Activated naive CD8-positive, alpha-beta T cell treated with anti-CD3 and anti-CD28 coated beads for 36 hours (primary cell): ENCODE measurements at regions not wholly inside any gene's neighbourhood (a gene's known extent, or its start where the extent isn't known, plus 50 kb on each side); places are given as distances from the start of the nearest gene placed in this dataset.
"Not testable (repeated sequence)": the region's sequence is repeated elsewhere in the genome, so short reads cannot be mapped to it uniquely, and the experiment has no call there.

Source experiments
- DNase-seq: peaks from one replicate; pipeline ENCODE4 v3.0.0; 2021
- H3K27ac Mint-ChIP-seq: one replicate; pipeline ENCODE4 v1.8.0; 2022; ENCODE audit warnings: mild to moderate bottlenecking, moderate library complexity, mixed read lengths
- H3K27me3 Mint-ChIP-seq: one replicate; pipeline ENCODE4 v1.8.0; 2022; ENCODE audit warnings: mild to moderate bottlenecking, mixed read lengths
- H3K36me3 Mint-ChIP-seq: one replicate; pipeline ENCODE4 v1.8.0; 2021; ENCODE audit warnings: mild to moderate bottlenecking, mixed read lengths
- H3K4me1 Mint-ChIP-seq: one replicate; pipeline ENCODE4 v1.8.0; 2021; ENCODE audit warnings: mixed read lengths
- H3K4me3 Mint-ChIP-seq: one replicate; pipeline ENCODE4 v1.8.0; 2022; ENCODE audit warnings: mild to moderate bottlenecking, moderate library complexity, mixed read lengths
- H3K9me3 Mint-ChIP-seq: one replicate; pipeline ENCODE4 v1.8.0; 2022; ENCODE audit warnings: mixed read lengths

DNA sequence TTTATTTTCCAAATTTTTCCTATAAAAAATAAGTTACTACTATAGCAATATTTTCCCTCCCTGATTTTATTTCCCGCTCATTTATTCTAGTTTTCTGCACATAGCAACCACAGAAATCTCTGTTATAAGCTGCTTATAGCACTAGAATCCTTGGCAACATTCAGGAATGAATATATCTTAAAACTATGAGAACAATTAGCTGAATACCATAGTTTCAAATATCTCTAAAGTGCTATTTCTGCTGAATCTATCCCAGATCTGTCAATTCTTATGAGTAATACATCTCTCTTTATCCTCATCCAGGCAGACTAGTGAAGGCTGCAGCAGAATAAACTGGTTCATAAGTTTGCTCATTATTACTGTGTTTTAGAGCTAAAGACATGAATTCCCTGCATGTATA lies 622.9 kb upstream of the DIPK2B start:
- H3K27ac Mint-ChIP-seq = no peak overlapping the region
- H3K4me1 Mint-ChIP-seq = peaks cover 13% of the 10 kb centered on the region
- H3K9me3 Mint-ChIP-seq = peaks cover 9% of the 10 kb centered on the region
- no peak overlapping the region for H3K4me3 Mint-ChIP-seq
- peaks cover 35% of the 10 kb centered on the region for H3K36me3 Mint-ChIP-seq
- no peaks in the 10 kb centered on the region for H3K27me3 Mint-ChIP-seq
- no peak for DNase-seq

DNA sequence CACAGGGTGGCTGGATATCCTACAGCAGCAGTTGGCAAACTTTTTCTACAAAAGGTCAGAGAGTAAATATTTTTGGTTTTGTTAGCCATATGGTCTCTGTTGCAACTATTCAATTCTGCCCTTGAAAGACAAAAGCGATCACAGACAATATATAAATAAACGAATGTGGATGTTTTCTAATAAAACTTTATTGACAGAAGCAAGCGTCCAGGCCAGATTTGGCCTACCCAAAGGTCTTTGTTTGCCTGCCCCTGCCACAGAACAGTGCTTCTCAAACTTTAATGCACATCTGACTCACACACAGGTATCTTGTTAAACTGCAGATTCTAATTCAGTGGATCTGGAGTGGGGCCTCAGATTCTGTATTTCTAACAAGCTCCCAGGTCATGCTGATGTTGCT lies 621.4 kb upstream of the DIPK2B start:
- Mint-ChIP-seq H3K9me3 (peaks cover 9% of the 10 kb centered on the region), H3K36me3 (peaks cover 40% of the 10 kb centered on the region), H3K4me3 (no peak overlapping the region), H3K27me3 (no peaks in the 10 kb centered on the region), H3K27ac (no peak overlapping the region), H3K4me1 (peaks cover 13% of the 10 kb centered on the region)
- no peak for DNase-seq

DNA sequence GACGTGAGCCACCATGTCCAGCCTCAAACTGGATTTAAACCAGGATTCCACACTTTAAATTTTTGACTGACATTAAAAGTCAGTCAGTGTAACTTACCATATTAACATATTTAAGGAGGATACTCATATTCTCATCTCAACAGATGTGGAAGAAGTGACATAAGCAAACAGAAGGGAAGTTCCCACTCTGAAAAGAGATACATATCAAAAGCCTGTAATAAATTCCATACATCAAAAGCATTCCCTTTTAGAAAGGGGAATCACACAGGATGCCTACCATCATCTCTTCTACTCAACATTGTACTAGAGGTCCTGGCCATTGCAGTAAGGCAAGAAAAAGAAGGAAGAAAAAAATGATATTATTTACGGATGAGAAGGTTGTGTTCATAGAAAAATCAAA lies 618.2 kb upstream of the DIPK2B start:
- DNase-seq = no peak
- Mint-ChIP-seq H3K4me1 (peaks cover 10% of the 10 kb centered on the region), H3K4me3 (no peak overlapping the region), H3K36me3 (peaks cover 60% of the 10 kb centered on the region), H3K9me3 (peaks cover 8% of the 10 kb centered on the region), H3K27me3 (no peaks in the 10 kb centered on the region), H3K27ac (peak overlapping the region; percentile 65)

DNA sequence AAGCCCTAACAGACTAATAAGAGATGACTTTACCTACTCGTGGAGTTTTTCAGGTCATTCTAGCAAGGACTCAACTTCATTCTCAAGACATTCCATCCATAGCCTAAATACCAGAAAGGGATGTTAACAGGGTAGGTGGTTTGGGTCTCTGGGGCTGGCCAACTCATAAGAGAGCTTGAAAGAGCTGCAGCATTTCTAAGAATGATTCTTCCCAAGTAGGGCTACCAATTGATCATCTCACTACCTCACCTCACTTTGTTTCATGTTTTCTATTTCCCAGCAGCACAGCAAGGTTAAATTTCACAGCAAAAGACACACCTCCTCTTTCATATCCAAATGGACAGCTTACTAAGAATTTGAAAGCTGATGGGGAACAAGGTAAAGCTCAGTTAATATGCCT lies 614.8 kb upstream of the DIPK2B start:
- Mint-ChIP-seq H3K4me3 (no peak overlapping the region), H3K27me3 (no peaks in the 10 kb centered on the region), H3K27ac (no peak overlapping the region), H3K9me3 (peaks cover 5% of the 10 kb centered on the region), H3K36me3 (peaks cover 66% of the 10 kb centered on the region), H3K4me1 (peaks cover 28% of the 10 kb centered on the region)
- DNase-seq = no peak

DNA sequence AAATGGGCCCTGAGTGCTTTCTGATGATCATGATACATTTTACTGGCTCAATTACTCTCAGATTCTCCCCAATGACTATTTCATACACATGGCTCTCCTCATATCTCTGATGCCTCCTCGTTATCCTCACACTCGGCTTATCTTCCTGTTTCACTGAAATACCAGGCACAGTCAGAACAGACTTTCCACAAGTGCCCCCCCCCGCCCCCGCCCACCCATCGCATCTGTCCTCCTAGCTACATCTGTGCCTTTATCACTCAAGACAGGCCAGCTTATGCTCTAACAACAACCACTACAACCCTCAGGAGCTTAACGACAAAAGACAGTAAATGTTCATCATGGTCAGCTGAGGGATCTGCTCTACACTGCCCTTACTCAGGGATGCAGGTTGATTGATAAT lies 610.6 kb upstream of the DIPK2B start:
- DNase-seq = no peak
- Mint-ChIP-seq H3K27ac (peak overlapping the region; percentile 74), H3K36me3 (peaks cover 64% of the 10 kb centered on the region), H3K27me3 (no peaks in the 10 kb centered on the region), H3K4me1 (peaks cover 55% of the 10 kb centered on the region), H3K9me3 (peaks cover 4% of the 10 kb centered on the region), H3K4me3 (no peak overlapping the region)

DNA sequence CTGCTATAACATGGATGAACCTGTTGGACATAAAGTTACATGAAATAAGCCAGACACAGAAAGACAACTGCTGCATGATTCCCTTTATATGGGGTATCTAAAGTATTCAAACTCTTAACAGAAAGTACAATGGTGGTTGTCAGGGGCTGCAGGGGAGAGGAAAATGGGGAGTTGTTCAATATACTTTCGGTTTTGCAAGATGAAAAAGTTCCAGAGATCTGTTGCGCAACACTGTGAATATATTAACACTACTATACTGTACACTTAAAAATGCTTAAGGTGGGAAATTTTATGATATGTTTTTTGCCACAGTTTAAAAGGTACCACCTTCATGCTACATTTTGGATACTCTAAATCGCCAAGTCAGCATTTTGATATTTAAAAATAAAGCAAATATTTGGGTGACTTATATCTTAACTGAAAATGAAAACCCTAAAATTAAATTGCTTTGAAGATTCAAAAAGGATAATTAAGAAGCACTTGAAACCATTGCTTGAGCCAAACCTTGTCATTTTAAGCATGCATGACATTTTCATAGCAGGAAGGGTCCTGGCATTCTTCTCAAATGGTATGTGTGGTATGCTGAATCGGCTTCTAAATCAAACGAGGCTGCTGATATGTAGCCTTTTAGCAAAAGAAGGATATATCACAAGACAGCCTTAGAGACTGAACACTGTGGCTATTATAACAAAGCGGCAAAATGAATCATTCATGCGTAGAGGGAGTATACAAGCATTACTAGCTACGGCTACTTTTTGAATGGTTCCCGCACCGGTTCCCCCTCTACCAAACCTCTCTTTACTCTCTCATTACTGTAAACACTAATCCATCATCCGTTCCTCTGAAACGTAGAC lies 607.1 kb upstream of the DIPK2B start:
- Mint-ChIP-seq H3K36me3 (peaks cover 53% of the 10 kb centered on the region), H3K4me1 (peaks cover 70% of the 10 kb centered on the region), H3K27me3 (no peaks in the 10 kb centered on the region), H3K4me3 (peak overlapping the region; percentile 23), H3K27ac (peak overlapping the region; percentile 91), H3K9me3 (peaks cover 4% of the 10 kb centered on the region)
- DNase-seq = no peak

DNA sequence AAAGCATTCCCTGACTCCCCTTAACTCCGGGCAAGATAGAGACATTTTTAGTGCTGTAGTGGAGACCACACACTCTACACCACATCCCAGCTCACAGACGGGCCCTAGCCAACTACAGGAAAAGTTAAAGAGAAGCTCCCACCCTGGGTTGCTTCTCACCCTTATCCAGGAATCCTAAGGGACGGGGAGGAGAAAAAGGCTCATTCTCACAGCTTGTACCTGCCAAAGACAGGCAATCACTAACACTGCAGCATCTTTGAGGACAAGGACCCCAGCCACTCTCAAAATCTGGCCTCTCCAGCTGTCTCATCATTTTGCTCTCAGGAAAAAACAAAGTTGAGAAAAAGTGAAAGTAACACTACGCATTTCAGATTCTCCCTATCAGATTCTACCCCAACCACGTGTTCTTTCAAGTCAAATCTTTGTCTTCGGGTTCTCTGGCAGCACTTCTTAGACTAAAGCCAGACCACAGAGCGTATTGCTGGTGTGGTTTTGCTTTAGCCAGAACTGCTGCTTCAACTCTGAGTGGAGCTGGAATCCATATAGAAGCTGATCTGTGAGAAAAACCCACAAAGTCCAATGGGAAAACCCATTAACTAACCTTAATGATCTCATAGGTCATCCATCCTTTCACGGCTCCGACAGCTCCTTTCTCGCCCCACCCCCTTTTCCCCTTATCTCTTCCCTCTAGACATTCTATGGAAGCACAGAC lies 605.9 kb upstream of the DIPK2B start:
- peak; percentile 43 for DNase-seq
- Mint-ChIP-seq H3K9me3 (peaks cover 4% of the 10 kb centered on the region), H3K4me3 (peak overlapping the region; percentile 70), H3K4me1 (peaks cover 71% of the 10 kb centered on the region), H3K27me3 (no peaks in the 10 kb centered on the region), H3K27ac (peak overlapping the region; percentile 91), H3K36me3 (peaks cover 44% of the 10 kb centered on the region)

DNA sequence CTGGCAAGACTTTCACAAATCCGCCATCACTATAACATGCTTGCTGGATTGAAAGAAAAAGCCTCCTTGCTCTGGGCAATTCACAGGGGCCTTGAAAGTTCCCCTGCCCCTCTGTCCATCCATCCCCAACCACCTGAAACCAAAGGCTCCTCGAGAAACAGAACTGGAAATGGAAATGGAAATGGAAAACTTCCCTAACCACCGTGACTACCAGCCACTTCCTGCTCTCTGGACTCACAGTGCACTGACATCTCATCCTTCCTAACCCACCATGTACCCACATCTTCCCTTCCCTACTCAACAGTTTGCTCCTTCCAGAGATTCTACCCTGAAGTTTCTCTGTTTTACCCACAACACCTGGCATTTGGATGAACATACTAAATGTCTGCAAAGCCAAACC lies 603.6 kb upstream of the DIPK2B start:
- Mint-ChIP-seq H3K9me3 (no peaks in the 10 kb centered on the region), H3K27me3 (no peaks in the 10 kb centered on the region), H3K27ac (peak overlapping the region; percentile 81), H3K4me3 (peak overlapping the region; percentile 7), H3K4me1 (peaks cover 61% of the 10 kb centered on the region), H3K36me3 (peaks cover 26% of the 10 kb centered on the region)
- no peak for DNase-seq

DNA sequence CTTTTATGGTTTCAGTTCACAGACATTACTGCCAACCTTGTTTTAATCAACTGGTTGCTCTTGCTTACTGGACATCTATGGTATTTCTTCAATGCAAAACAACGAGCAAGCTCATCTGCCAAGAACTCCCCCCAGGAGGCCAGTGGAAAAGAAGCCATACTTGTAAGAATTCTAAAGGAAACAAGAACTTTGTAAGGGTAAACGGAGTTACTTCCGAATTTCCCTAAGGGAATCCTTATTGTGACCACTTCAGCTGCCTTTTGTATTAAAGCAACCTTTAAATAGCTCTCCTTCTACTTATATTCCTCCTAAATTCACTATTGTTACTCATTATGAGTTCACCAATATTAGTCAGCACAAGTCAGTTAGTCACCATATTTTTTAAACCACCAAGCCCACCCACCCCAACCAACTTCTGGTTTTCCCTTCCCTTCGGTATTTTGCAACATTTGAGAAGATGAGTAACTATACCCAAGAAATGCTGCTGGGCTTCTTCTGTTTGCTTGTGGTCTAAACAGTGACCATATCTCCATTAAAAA lies 602.8 kb upstream of the DIPK2B start:
- peak; percentile 43 for DNase-seq

DNA sequence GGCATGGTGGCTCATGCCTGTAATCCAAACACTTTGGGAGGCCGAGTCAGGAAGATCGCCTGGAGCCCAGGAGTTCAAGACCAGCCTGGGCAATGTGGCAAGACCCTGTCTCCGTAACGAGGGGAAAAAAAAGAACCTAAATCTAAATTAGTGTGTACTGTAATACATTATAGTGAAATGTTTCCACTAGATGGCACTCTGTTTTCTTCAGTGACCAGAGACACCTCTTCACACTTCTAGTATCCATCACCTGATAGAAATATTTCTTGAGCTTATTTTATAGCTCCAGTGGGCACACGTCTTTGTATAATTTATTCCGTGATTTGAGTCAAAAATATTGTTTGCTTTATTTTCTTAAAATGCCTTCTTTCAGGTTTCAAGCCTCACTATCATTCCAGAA lies 600.9 kb upstream of the DIPK2B start:
- Mint-ChIP-seq H3K27me3 (no peaks in the 10 kb centered on the region), H3K4me1 (peaks cover 49% of the 10 kb centered on the region), H3K4me3 (no peak overlapping the region), H3K9me3 (no peaks in the 10 kb centered on the region), H3K36me3 (peaks cover 31% of the 10 kb centered on the region), H3K27ac (no peak overlapping the region)
- no peak for DNase-seq

More for the DNA sequence above, 602.8 kb upstream of the DIPK2B start:
- H3K4me1 Mint-ChIP-seq = peaks cover 57% of the 10 kb centered on the region
- H3K27me3 Mint-ChIP-seq = no peaks in the 10 kb centered on the region
- peaks cover 26% of the 10 kb centered on the region for H3K36me3 Mint-ChIP-seq
- no peak overlapping the region for H3K4me3 Mint-ChIP-seq
- H3K27ac Mint-ChIP-seq = peak overlapping the region; percentile 81
- H3K9me3 Mint-ChIP-seq = no peaks in the 10 kb centered on the region

DNA sequence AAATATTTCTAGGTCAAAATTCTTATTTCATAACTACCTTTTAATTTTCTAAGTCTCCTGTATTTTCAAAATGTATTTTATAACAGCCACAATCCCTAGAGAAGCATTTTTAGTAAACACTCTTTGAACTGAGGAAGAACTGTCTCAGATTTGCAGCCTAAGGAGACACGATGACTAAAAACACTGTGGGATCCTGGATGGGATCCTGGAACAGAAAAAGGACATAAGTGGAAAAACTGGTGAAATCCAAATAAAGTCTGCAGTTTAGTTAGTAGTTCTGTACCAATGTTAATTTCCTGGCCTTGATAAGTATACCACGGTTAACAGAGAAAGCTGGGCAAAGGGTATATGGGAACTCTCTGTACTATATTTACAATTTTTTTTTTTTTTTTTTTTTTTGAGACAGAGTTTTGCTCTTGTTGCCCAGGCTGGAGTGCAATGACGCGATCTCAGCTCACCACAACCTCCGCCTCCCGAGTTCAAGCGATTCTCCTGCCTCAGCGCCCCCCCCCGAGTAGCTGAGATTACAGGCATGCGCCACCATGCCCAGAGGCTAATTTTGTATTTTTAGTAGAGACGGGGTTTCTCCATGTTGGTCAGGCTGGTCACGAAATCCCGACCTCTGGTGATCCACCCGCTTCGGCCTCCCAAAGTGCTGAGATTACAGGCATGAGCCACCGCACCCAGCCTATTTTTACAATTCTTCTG lies 600.2 kb upstream of the DIPK2B start:
- DNase-seq, H3K9me3 Mint-ChIP-seq, H3K4me3 Mint-ChIP-seq, H3K27ac Mint-ChIP-seq, H3K27me3 Mint-ChIP-seq: not testable (repeated sequence)
- peaks cover 49% of the 10 kb centered on the region for H3K4me1 Mint-ChIP-seq
- H3K36me3 Mint-ChIP-seq = peaks cover 34% of the 10 kb centered on the region

DNA sequence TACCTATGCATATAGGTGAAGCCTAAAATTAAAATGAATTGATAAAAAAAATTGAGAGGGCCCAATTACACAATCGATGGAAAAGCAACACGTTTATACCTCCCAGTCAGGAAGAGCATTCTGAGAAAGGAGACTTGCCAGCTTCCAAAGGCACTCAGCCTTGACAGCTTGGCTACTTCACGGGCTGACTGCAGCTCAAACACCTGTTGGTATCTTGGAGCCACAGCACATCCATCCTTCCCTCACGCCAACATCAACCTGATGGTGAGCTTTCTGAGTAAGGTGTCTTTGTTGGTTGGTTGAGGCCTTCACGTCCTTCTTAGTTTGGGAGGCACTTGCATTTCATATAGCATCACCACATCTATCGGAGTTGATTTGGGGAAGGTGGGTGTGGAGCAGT lies 598.9 kb upstream of the DIPK2B start:
- H3K9me3 Mint-ChIP-seq = no peaks in the 10 kb centered on the region
- peaks cover 31% of the 10 kb centered on the region for H3K36me3 Mint-ChIP-seq
- peaks cover 53% of the 10 kb centered on the region for H3K4me1 Mint-ChIP-seq
- no peak overlapping the region for H3K27ac Mint-ChIP-seq
- no peaks in the 10 kb centered on the region for H3K27me3 Mint-ChIP-seq
- H3K4me3 Mint-ChIP-seq = no peak overlapping the region
- DNase-seq = no peak

DNA sequence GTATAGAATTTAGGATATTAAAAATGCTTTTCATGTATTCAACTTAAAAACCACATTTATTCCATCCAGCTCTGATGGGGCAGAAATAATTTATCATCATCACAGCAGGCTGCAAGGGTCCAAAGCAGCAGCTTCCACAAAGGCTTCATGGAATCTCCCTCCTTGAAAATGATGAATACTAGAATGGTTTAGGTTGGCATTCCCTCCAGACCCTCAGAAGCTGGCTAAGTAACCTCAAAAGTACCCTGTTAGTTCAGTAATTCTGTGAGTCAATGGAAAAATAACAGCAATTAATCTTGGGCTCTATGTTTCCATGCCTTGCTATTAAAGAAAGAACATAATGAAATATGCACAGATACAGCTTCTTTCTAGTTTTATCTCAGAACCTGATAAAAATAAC lies 594.9 kb upstream of the DIPK2B start:
- H3K36me3 Mint-ChIP-seq = peaks cover 47% of the 10 kb centered on the region
- H3K27ac Mint-ChIP-seq = no peak overlapping the region
- no peaks in the 10 kb centered on the region for H3K27me3 Mint-ChIP-seq
- H3K4me1 Mint-ChIP-seq = peaks cover 37% of the 10 kb centered on the region
- no peak for DNase-seq
- peaks cover 1% of the 10 kb centered on the region for H3K9me3 Mint-ChIP-seq
- H3K4me3 Mint-ChIP-seq = no peak overlapping the region

DNA sequence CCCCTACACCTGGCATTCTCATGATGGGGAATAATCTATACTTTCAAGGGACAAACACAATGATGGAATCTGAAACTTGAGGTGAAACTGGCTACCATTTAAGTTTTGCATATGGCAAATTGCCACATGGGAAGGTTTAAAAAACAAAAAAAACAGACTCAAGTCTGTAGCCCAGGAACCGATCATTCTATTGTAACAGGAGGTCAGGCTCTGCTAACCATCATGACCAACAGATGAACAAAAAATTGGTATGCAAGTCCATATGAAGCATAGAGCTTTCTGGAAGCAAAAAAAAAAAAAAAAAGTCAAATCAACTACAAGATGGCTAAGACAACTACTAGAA lies 594.3 kb upstream of the DIPK2B start:
- peak overlapping the region; percentile 65 for H3K27ac Mint-ChIP-seq

More for the DNA sequence above, 594.3 kb upstream of the DIPK2B start:
- no peak for DNase-seq
- Mint-ChIP-seq H3K4me3 (no peak overlapping the region), H3K36me3 (peaks cover 50% of the 10 kb centered on the region), H3K4me1 (peaks cover 38% of the 10 kb centered on the region), H3K27me3 (no peaks in the 10 kb centered on the region), H3K9me3 (peaks cover 1% of the 10 kb centered on the region)
